Stomach (tissue), 4 donors: ENCODE measurements at regions not wholly inside any gene's neighbourhood (a gene's known extent, or its start where the extent isn't known, plus 50 kb on each side); places are given as distances from the start of the nearest gene placed in this dataset.
A peak's percentile ranks its signal among the peaks of the same experiment; 100 is the strongest.

Experiments used
- CTCF ChIP-seq, 7 experiments: fragments of 450-650 bp in 4 of 7; fragments of 200-600 bp in 3 of 7; sonication (generic) in 3 of 7; IDR thresholded peaks; one replicate each; pipeline ENCODE4 v1.5.1; 2016 to 2019; ENCODE audit warnings: antibody characterized with exemption in 7 of 7, control low read depth in 2 of 7, mild to moderate bottlenecking in 1 of 7
- POLR2A ChIP-seq, 4 donors: fragments of 450-650 bp; IDR thresholded peaks; one replicate each; pipeline ENCODE4 v1.6.1; 2016; ENCODE audit warnings: antibody characterized with exemption in 4 of 4, control low read depth in 2 of 4, mild to moderate bottlenecking in 1 of 4, moderate library complexity in 1 of 4
- POLR2AphosphoS5 ChIP-seq, 3 donors: sonication (generic); formaldehyde crosslinking; IDR thresholded peaks; one replicate each; pipeline ENCODE4 v1.6.1; 2016; ENCODE audit warnings: antibody characterized with exemption in 3 of 3

GRCh38 chr2:152875701-152876695 is 157.6 kb downstream of the ARL6IP6 start:
- TF ChIP-seq CTCF (IDR thresholded peaks at IDR 0.05) (no peak), POLR2AphosphoS5 (IDR thresholded peaks at IDR 0.05) (peak in 1 of 3 donors; percentile 37), POLR2A (IDR thresholded peaks at IDR 0.05) (no peak)
